GM12872 (cell line): ENCODE measurements at regions not wholly inside any gene's neighbourhood (a gene's known extent, or its start where the extent isn't known, plus 50 kb on each side); places are given as distances from the start of the nearest gene placed in this dataset.

Source experiments
- CTCF ChIP-seq: IDR thresholded peaks from 3 replicates; pipeline ENCODE4 v1.5.1; 2011; ENCODE audit warnings: low read depth, mild to moderate bottlenecking, low read length, moderate library complexity; ENCODE audit not compliant: insufficient read depth

GRCh38 chr13:106029676-106030290 lies 505.7 kb downstream of the EFNB2 start:
- TF ChIP-seq CTCF, result no peak

- TF ChIP-seq CTCF, result no peak
Measured at GRCh38 chr13:106028911-106029310, 506.6 kb downstream of the EFNB2 start.

- TF ChIP-seq CTCF, result no peak
Measured at GRCh38 chr13:106011600-106011999, 523.9 kb downstream of the EFNB2 start.

- no peak for TF ChIP-seq CTCF
Measured at GRCh38 chr13:106010836-106011235, 524.6 kb downstream of the EFNB2 start.

- no peak for TF ChIP-seq CTCF
Measured at GRCh38 chr13:106008540-106008939, 526.9 kb downstream of the EFNB2 start.

GRCh38 chr13:106007156-106007555 lies 528.3 kb downstream of the EFNB2 start:
- no peak for TF ChIP-seq CTCF

- no peak for TF ChIP-seq CTCF
Measured at GRCh38 chr13:106003651-106004050, 531.8 kb downstream of the EFNB2 start.

- TF ChIP-seq CTCF, result no peak
Measured at GRCh38 chr13:106001443-106001842, 534.0 kb downstream of the EFNB2 start.
